HAP-1 (cell line): ENCODE measurements at regions not wholly inside any gene's neighbourhood (a gene's known extent, or its start where the extent isn't known, plus 50 kb on each side); places are given as distances from the start of the nearest gene placed in this dataset.

Experiments
- DNase-seq, 2 experiments: peaks; one replicate each; pipeline ENCODE4 v3.0.0-alpha.2; 2016 to 2020; ENCODE audit warnings: low spot score in 2 of 2
- H3K27me3 ChIP-seq: fragments of 250-450 bp; sonication (Bioruptor Pico); 2 replicates; pipeline ENCODE4 v1.5.1; 2020; ENCODE audit warnings: low read depth, mild to moderate bottlenecking, moderate library complexity
- H3K36me3 ChIP-seq: fragments of 250-450 bp; sonication (Bioruptor Pico); replicated peaks from 2 replicates; pipeline ENCODE4 v1.5.1; 2020; ENCODE audit warnings: mild to moderate bottlenecking
- H3K4me1 ChIP-seq: fragments of 250-450 bp; sonication (Bioruptor Pico); 2 replicates; pipeline ENCODE4 v1.5.1; 2020; ENCODE audit warnings: mild to moderate bottlenecking
- H3K4me3 ChIP-seq: fragments of 250-450 bp; sonication (Bioruptor Pico); 2 replicates; pipeline ENCODE4 v1.5.1; 2020; ENCODE audit warnings: mild to moderate bottlenecking, moderate library complexity
- H3K9me3 ChIP-seq: fragments of 250-450 bp; sonication (Bioruptor Pico); 2 replicates; pipeline ENCODE4 v1.5.1; 2020; ENCODE audit warnings: mild to moderate bottlenecking, moderate library complexity
- in situ Hi-C: fragments of 300-500 bp; cut with MboI; formaldehyde crosslinking; loops from 3 replicates; pipeline ENCODE4 v1.14.3; 2020; ENCODE audit warnings: low sequenced_read_pairs, inconsistent platforms, mixed read lengths

GRCh38 chr5:1686016-1686802 is 113.4 kb downstream of the MRPL36 start:
- no peak overlapping the region for H3K4me3 ChIP-seq
- no peaks in the 10 kb centered on the region for H3K9me3 ChIP-seq
- no peak for DNase-seq
- no peaks in the 10 kb centered on the region for H3K27me3 ChIP-seq
- in situ Hi-C loops, result no loop called here
- no peaks in the 10 kb centered on the region for H3K4me1 ChIP-seq
- H3K36me3 ChIP-seq, result no peaks in the 10 kb centered on the region

- Histone ChIP-seq H3K27me3 (no peaks in the 10 kb centered on the region), H3K4me3 (no peak overlapping the region), H3K36me3 (no peaks in the 10 kb centered on the region), H3K4me1 (no peaks in the 10 kb centered on the region), H3K9me3 (no peaks in the 10 kb centered on the region)
- in situ Hi-C loops, result no loop called here
- DNase-seq, result no peak
These were observed 114.6 kb downstream of the MRPL36 start for GRCh38 chr5:1685066-1685465.

- peaks cover 5% of the 10 kb centered on the region; the same call in 1 of the 2 replicates for H3K9me3 ChIP-seq
- no peak overlapping the region for H3K4me3 ChIP-seq
- in situ Hi-C loops, result no loop called here
- H3K4me1 ChIP-seq, result no peaks in the 10 kb centered on the region
- no peaks in the 10 kb centered on the region for H3K27me3 ChIP-seq
- H3K36me3 ChIP-seq, result no peaks in the 10 kb centered on the region
- DNase-seq, result no peak
These were observed 117.7 kb downstream of the MRPL36 start for GRCh38 chr5:1681955-1682354.

GRCh38 chr5:1673042-1673677 is 126.5 kb downstream of the MRPL36 start:
- in situ Hi-C loops, result loop anchor here (25.0 kb wide), 1 partner anchor 1239 kb away; no protein-coding TSS in a partner anchor
- H3K4me3 ChIP-seq, result no peak overlapping the region
- DNase-seq, result no peak
- no peaks in the 10 kb centered on the region; the same call in 1 of the 2 replicates for H3K9me3 ChIP-seq
- H3K4me1 ChIP-seq, result no peaks in the 10 kb centered on the region
- no peaks in the 10 kb centered on the region; the same call in 1 of the 2 replicates for H3K27me3 ChIP-seq
- H3K36me3 ChIP-seq, result no peaks in the 10 kb centered on the region

GRCh38 chr5:1672396-1672795 is 127.2 kb downstream of the MRPL36 start:
- Histone ChIP-seq H3K9me3 (no peaks in the 10 kb centered on the region; the same call in 1 of the 2 replicates), H3K36me3 (no peaks in the 10 kb centered on the region), H3K4me1 (no peaks in the 10 kb centered on the region), H3K4me3 (no peak overlapping the region), H3K27me3 (peaks cover 5% of the 10 kb centered on the region; the same call in 1 of the 2 replicates)
- DNase-seq, result no peak
- in situ Hi-C loops, result loop anchor here (25.0 kb wide), 1 partner anchor 1240 kb away; no protein-coding TSS in a partner anchor

GRCh38 chr5:1671351-1671750 is 128.3 kb downstream of the MRPL36 start:
- no peak for DNase-seq
- Histone ChIP-seq H3K36me3 (no peaks in the 10 kb centered on the region), H3K4me3 (no peak overlapping the region), H3K27me3 (peaks cover 5% of the 10 kb centered on the region; the same call in 1 of the 2 replicates), H3K9me3 (no peaks in the 10 kb centered on the region; the same call in 1 of the 2 replicates), H3K4me1 (no peaks in the 10 kb centered on the region; the same call in 1 of the 2 replicates)
- in situ Hi-C loops, result loop anchor here (25.0 kb wide), 1 partner anchor 1241 kb away; no protein-coding TSS in a partner anchor

GRCh38 chr5:1670351-1670750 is 129.3 kb downstream of the MRPL36 start:
- in situ Hi-C loops, result loop anchor here (25.0 kb wide), 1 partner anchor 1242 kb away; no protein-coding TSS in a partner anchor

GRCh38 chr5:1669276-1670155 is 130.1 kb downstream of the MRPL36 start:
- Histone ChIP-seq H3K27me3 (peaks cover 5% of the 10 kb centered on the region; the same call in 1 of the 2 replicates), H3K9me3 (no peaks in the 10 kb centered on the region), H3K4me3 (no peak overlapping the region), H3K36me3 (no peaks in the 10 kb centered on the region), H3K4me1 (no peaks in the 10 kb centered on the region; the same call in 1 of the 2 replicates)
- in situ Hi-C loops, result loop anchor here (25.0 kb wide), 1 partner anchor 1243 kb away; no protein-coding TSS in a partner anchor
- DNase-seq, result no peak

More at GRCh38 chr5:1670351-1670750, 129.3 kb downstream of the MRPL36 start:
- Histone ChIP-seq H3K4me1 (no peaks in the 10 kb centered on the region; the same call in 1 of the 2 replicates), H3K4me3 (no peak overlapping the region), H3K36me3 (no peaks in the 10 kb centered on the region), H3K27me3 (peaks cover 5% of the 10 kb centered on the region; the same call in 1 of the 2 replicates), H3K9me3 (no peaks in the 10 kb centered on the region; the same call in 1 of the 2 replicates)
- no peak for DNase-seq

- Histone ChIP-seq H3K4me1 (no peaks in the 10 kb centered on the region; the same call in 1 of the 2 replicates), H3K36me3 (no peaks in the 10 kb centered on the region), H3K4me3 (no peak overlapping the region; the same call in 1 of the 2 replicates), H3K9me3 (no peaks in the 10 kb centered on the region), H3K27me3 (peaks cover 5% of the 10 kb centered on the region; the same call in 1 of the 2 replicates)
- peak in 1 of 2 experiments; percentile 31 for DNase-seq
- in situ Hi-C loops, result loop anchor here (25.0 kb wide), 1 partner anchor 1244 kb away; no protein-coding TSS in a partner anchor
These were observed 131.4 kb downstream of the MRPL36 start for GRCh38 chr5:1668141-1668721.

- Histone ChIP-seq H3K9me3 (no peaks in the 10 kb centered on the region), H3K36me3 (no peaks in the 10 kb centered on the region), H3K4me3 (peak overlapping the region; percentile 26), H3K27me3 (peaks cover 5% of the 10 kb centered on the region; the same call in 1 of the 2 replicates), H3K4me1 (no peaks in the 10 kb centered on the region; the same call in 1 of the 2 replicates)
- DNase-seq, result no peak
- in situ Hi-C loops, result loop anchor here (25.0 kb wide), 1 partner anchor 1245 kb away; no protein-coding TSS in a partner anchor
These were observed 131.9 kb downstream of the MRPL36 start for GRCh38 chr5:1667648-1668140.

GRCh38 chr5:1666812-1667588 is 132.6 kb downstream of the MRPL36 start:
- H3K4me3 ChIP-seq, result peak overlapping the region; percentile 26
- in situ Hi-C loops, result loop anchor here (25.0 kb wide), 1 partner anchor 1245 kb away; no protein-coding TSS in a partner anchor

More at GRCh38 chr5:1666812-1667588, 132.6 kb downstream of the MRPL36 start:
- Histone ChIP-seq H3K4me1 (no peaks in the 10 kb centered on the region; the same call in 1 of the 2 replicates), H3K27me3 (peaks cover 5% of the 10 kb centered on the region; the same call in 1 of the 2 replicates), H3K9me3 (no peaks in the 10 kb centered on the region), H3K36me3 (no peaks in the 10 kb centered on the region)
- DNase-seq, result peak; percentile 29 to 86
